ENCODE measurements at regions not wholly inside any gene's neighbourhood (a gene's known extent, or its start where the extent isn't known, plus 50 kb on each side); places are given as distances from the start of the nearest gene placed in this dataset.

GRCh38 chr12:68440068-68440581, 108.0 kb upstream of the MDM1 start:
- TF ChIP-seq, protein P1, sequence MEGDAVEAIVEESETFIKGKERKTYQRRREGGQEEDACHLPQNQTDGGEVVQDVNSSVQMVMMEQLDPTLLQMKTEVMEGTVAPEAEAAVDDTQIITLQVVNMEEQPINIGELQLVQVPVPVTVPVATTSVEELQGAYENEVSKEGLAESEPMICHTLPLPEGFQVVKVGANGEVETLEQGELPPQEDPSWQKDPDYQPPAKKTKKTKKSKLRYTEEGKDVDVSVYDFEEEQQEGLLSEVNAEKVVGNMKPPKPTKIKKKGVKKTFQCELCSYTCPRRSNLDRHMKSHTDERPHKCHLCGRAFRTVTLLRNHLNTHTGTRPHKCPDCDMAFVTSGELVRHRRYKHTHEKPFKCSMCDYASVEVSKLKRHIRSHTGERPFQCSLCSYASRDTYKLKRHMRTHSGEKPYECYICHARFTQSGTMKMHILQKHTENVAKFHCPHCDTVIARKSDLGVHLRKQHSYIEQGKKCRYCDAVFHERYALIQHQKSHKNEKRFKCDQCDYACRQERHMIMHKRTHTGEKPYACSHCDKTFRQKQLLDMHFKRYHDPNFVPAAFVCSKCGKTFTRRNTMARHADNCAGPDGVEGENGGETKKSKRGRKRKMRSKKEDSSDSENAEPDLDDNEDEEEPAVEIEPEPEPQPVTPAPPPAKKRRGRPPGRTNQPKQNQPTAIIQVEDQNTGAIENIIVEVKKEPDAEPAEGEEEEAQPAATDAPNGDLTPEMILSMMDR (IDR thresholded peaks at IDR 0.05): no peak
- no peak for TF ChIP-seq EP300 (IDR thresholded peaks at IDR 0.05)
- TF ChIP-seq POLR2A (IDR thresholded peaks at IDR 0.05; ENCODE audit: low read depth): no peak
- no peak for TF ChIP-seq POLR2AphosphoS5 (IDR thresholded peaks at IDR 0.05)
